Head of caudate nucleus (tissue), 42 donors: ENCODE measurements at regions not wholly inside any gene's neighbourhood (a gene's known extent, or its start where the extent isn't known, plus 50 kb on each side); places are given as distances from the start of the nearest gene placed in this dataset.
"Not testable (repeated sequence)": the region's sequence is repeated elsewhere in the genome, so short reads cannot be mapped to it uniquely, and the experiment has no call there.

Experiments
- DNase-seq, 42 donors: peaks; one replicate each; pipeline versions ENCODE4 v3.0.0 to v3.0.0-alpha.2; 2020 to 2021; ENCODE audit warnings: mixed read lengths in 7 of 42
- intact Hi-C: fragments of 100-400 bp; cut with DNase I; formaldehyde crosslinking; loops from one replicate; pipeline ENCODE4 v1.15.0; 2022

DNA sequence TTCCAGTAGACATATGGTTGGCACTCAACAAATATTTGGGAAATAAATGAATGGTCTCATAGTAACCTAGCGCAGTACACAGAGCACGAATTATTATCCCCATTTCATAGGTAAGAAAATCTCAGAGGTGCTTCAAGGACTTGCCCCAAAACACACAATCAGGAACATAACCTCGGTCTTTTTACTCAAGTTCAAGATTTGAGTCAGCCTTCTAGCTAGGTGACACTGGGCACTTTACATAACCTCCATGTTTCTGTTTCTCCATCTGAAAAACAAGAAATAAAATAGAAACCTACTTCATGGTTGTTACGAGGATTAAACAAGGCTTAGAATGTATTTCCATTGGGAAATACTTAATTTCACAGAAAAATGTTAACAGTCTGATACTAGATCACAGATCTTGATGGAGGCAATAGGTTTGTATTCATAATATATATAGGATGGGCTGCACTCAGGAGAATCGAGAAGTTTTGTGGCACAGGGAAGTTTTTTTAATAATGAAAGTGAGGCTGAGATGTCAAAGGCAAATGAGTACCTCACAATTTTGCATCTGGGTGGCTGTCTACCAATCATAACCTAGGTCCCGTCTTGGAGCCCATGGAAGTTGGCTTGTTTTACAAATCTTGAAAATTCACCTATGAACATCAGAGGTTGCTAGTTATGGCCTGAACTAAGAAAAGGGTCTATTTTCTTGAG is 147.4 kb upstream of the ZC3H12C start:
- intact Hi-C loops: loop anchor here (10.0 kb wide), 1 partner anchor 149 kb away; the partner anchor contains the start of gene ZC3H12C
- DNase-seq: no peak

DNA sequence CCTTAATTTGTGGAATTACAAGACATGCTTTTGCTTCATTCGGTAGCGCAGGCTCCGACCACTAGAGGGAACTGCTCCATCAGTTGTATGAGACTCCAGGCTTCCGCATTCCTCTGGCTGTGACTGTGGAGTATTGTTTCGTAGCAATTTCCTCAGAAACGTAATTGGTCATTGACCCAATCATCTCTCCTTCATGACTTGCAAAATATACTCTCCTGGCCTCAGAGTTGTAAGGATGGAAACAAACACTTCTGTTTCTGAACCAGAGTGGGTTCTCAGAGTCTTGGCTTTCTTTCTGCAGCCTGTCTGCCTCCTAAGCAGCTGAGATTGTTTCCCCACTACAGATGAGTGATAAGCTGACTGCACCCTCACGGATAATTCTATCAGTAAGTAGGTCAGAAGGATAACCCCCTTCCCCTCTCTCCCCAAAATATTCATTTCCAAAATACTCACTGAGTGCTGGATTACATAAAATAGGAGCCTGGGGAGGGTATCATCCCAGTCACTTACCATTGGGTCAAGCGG is 146.8 kb upstream of the ZC3H12C start:
- DNase-seq: peak; percentile 77 to 96 (median 89)

DNA sequence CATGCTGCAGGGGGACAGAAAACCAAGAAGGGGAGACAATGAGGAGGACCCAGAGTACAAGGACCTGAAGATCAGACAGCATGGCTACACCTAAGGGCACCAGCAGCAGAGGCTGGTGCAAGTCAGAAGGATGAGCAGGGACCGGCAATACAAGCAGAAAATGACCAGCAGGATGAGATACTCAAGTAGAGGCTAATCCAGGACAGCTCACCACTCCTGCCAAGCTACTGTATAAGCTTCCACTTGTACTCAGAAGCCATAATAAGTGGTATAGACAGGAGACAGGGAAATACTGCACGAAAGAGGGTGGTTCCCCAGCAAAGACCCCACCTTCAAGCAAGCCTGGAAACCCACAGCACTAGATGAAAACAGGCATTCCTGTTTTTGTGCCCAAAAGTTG is 138.7 kb upstream of the ZC3H12C start:
- intact Hi-C loops: loop anchor here (10.0 kb wide), 1 partner anchor 240 kb away; no protein-coding TSS in a partner anchor
- DNase-seq: no peak

More for the DNA sequence above, 146.8 kb upstream of the ZC3H12C start:
- intact Hi-C loops: loop anchor here (10.0 kb wide), 1 partner anchor 148 kb away; the partner anchor contains the start of gene ZC3H12C

DNA sequence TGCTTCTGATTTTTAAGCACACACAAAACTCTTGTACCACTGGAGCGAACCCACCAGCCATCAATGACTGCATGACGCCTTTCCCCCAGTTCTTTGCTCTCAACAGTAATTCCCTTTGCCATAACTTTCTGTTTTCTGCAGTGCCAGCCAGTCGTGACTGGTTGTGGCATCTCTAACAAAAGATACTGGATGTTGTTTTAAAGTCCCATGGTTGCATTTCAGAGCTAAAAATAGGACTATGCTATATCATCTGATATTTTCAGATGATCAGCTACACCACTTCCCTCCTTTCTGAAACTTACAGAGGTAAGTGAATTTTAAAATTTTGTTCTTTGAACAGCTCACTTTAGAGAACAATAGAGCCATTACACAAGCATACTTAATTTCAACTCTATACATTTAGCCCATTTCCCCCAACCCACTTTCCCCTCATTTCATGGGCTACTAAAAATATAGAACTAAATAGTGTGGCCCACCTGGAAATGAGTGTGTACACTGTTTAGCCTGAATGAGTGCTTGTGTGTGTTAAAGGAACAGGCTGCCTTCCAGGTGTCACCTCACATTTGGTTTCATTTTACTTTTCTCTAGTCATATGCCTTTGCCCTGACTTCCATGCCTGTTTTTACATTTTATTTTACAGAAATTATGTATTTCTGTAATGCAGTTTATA is 136.9 kb upstream of the ZC3H12C start:
- DNase-seq: no peak
- intact Hi-C loops: loop anchor here (10.0 kb wide), 1 partner anchor 239 kb away; no protein-coding TSS in a partner anchor

DNA sequence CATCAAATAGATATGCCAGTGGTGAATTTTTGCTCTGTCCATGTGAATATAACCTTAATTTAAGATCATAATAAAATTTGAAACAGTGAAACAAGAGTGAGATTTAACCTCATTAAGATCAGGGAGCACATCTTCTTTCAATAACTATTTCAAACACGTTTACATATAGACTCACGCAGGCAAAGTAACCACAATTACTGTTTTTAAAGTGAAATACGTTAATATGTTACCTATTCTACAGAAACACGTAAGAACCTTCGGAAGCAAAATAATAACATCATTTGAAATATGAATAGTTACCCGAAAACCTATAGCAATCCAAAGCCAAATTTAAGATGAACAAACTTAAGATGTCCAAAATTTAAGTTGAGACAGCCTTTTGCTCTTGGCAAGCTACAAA is 136.2 kb upstream of the ZC3H12C start:
- no peak for DNase-seq
- intact Hi-C loops: loop anchor here (10.0 kb wide), 1 partner anchor 238 kb away; no protein-coding TSS in a partner anchor

DNA sequence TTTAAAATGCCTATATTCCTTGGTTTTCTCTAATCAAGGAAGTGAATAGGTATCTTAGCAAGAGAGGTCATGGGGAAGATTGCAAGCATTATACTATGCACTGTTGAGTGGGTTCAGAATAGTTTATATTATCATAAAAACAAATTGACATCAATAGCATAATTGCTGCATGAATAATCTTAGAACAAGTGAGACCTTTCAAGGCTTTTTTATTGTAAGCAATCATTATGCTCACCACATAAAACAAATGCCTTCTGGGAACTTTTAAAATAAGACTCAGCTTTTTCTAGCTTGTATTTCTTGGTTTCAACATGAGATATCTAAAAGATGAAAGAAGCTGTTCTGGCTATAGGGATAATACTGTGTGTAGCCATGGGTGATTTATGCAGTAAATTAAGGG is 135.6 kb upstream of the ZC3H12C start:
- no peak for DNase-seq
- intact Hi-C loops: loop anchor here (10.0 kb wide), 1 partner anchor 237 kb away; no protein-coding TSS in a partner anchor

DNA sequence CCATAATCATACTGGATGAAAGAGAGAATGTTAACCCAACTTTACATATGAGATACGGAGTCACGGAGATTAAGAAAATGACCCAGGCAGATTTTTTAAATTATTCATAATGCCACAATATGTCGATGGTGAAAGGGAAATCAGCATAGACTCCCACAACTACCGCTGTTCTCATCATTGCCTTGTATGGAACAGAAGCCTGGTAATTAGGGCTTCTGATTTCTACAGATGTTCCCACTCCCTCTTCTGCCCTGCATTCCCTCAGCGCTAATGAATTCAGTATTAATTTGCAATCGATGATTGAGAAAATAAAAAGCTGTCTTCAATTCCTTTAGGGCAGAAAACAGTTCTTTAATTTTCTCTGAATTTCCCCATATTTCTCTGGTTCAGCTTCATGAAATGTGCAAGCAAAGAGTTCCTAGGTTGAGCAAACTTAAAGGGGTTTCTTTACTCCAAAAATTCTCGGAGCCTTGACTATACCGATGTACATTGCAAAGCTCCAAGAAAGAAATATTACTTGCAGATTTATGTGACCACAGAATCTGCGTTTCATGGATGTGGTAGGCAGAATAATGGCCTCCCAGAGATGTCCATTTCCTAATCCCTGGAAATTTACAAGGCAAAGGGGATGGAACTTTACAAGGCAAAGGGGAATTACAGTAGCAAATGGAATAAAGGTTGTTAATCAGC is 134.9 kb upstream of the ZC3H12C start:
- DNase-seq: peak in 1 of 42 donors; percentile 18
- intact Hi-C loops: loop anchor here (10.0 kb wide), 1 partner anchor 237 kb away; no protein-coding TSS in a partner anchor

DNA sequence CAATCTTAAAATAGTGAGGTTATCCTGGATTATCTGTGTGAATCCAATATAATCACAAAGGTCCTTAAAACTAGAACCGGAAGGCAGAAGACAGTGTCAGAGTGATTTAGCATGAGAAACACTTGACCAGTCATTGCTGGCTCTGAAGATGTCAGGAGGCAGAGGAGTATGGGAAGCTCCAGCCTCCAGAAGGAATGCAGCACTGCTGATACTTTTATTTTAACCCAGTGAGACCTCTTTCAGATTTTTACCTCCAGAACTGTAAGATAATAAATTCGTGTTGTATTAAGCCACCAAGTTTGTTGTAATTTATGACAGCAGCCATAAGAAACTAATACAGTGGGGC is 134.4 kb upstream of the ZC3H12C start:
- intact Hi-C loops: loop anchor here (10.0 kb wide), 1 partner anchor 236 kb away; no protein-coding TSS in a partner anchor
- no peak for DNase-seq

DNA sequence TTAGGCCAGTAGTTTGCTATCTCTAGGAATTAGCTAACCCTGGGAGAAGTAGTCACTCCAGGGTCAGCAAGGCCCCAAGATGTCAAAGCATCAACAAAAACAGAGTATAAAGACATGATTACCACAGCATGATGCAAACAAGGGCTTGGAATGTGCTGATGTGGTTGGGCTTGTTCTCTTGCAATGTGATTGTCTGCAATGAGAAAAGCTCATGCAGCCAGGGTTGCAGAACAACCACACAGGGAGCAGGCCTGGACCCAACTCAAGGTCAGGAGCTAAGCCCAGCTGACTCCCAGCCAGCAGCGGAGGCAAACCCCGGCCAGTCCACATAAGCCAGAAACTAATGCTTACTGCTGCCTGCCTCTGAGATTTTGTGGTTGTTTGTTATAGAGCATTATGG is 132.4 kb upstream of the ZC3H12C start:
- DNase-seq: peak in 16 of 42 donors; percentile 14 to 57 (median 37)
- intact Hi-C loops: no loop called here

DNA sequence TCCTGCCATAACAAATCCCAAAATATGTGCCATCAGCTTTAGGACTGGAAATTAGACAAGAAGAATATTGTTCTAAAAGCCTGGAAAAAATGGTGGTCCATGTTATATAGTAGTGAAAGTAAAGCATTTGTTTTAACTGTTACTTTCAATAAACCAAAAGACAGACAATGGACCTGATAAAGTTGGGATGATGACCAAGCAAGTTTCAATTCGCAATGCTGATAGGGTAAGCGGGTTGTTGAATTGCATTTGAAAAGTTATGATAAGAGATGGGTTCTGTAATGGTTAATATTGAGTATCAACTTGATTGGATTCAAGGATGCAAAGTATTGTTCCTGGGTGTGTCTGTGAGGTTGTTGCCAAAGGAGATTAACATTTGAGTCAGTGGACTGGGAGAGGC is 131.9 kb upstream of the ZC3H12C start:
- DNase-seq: no peak
- intact Hi-C loops: no loop called here

DNA sequence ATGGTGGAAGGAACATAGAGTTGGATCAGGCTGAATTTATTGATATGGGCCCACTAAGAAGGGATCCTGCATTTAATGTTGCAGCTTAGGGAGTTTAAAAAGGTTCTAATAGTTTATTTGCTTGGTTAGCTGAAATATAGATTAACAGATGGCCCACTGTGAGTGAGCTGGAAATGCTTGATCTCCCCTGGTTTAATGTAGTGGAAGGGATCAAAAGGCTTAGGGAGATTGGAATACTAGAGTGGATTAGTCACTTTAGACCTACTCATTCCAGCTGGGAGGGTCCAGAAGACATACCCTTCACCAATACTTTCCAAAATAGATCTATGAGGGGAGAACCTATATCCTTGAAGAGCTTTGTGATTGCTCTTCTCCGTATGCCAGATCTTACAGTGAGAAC is 130.1 kb upstream of the ZC3H12C start:
- no peak for DNase-seq
- intact Hi-C loops: no loop called here

DNA sequence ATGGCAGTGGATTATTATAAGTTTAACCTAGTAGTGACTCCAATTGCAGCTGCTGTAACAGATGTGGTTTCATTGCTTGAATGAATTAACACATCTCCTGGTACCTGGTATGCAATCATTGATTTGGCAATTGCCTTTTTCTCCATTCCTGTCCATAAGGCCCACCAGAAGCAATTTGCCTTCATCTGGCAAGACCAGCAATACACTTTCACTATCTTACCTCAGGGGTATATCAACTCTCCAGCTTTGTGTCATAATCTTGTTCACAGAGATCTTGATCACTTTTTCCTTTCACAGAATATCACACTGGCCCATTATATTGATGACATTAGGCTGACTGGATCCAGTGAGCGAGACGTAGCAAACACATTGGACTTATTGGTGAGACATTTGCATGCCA is 128.7 kb upstream of the ZC3H12C start:
- no peak for DNase-seq
- intact Hi-C loops: no loop called here

DNA sequence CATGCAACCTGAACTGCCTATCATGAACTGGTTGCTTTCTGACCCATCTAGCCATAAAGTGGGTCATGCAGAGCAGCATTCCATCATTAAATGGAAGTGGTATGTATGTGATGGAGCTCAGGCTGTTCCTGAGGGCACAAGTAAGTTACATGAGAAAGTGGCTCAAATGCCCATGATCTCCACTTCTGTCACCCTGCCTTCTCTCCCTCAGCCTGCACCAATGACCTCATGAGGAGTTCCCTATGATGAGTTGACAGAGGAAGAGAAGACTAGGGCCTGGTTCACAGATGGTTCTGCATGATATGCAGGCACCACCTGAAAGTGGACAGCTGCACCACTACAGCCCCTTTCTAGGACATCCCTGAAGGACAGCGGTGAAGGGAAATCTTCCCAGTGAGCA is 127.7 kb upstream of the ZC3H12C start:
- DNase-seq, intact Hi-C loops: not testable (repeated sequence)

DNA sequence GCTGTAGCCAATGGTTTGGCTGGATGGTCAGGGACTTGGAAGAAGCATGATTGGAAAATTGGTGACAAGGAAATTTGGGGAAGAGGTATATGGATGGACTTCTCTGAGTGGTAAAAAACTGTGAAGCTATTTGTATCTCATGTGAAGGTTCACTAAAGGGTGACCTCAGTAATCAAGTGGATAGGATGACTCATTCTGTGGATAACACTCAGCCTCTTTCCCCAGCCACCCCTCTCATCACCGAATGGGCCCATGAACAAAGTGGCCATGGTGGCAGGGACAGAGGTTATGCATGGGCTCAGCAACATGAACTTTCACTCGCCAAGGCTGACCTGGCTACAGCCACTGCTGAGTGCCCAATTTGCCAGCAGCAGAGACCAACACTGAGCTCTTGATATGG is 127.3 kb upstream of the ZC3H12C start:
- intact Hi-C loops, DNase-seq: not testable (repeated sequence)

DNA sequence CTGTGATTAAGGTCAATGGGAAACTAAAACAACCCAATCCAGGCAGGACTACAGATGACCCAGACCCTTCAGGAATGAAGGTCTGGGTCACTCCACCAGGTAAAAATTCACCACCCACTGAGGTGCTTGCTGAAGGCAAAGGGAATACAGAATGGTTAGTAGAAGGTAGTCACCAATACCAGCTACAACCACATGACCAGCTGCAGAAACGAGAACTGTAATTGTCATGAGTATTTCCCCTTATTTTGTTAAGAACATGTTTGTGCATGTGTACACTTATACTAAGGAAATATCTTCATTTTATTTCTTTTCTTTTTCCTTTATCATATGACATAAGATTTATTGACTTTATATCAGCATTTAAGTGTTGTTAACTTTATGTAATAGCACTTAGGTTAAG is 126.1 kb upstream of the ZC3H12C start:
- intact Hi-C loops, DNase-seq: not testable (repeated sequence)

DNA sequence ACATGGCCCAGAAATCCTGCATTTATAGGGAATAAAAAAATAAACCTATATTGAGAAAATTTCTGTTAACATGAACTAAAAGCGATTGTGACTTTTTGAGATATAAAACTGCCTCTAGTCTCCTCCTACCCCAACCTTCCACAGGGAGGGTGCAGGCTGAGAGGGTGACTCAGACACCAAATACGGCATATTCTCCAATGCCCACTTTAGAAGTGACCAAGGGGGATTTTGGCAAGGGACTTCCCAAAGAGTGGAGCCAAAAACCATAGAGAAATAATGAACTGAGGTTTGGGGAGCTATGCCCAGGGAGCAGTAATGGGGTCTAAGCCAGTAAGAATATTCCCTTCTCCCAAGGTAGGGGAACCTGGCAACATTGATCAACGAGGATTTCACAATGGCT is 124.9 kb upstream of the ZC3H12C start:
- intact Hi-C loops: no loop called here

DNA sequence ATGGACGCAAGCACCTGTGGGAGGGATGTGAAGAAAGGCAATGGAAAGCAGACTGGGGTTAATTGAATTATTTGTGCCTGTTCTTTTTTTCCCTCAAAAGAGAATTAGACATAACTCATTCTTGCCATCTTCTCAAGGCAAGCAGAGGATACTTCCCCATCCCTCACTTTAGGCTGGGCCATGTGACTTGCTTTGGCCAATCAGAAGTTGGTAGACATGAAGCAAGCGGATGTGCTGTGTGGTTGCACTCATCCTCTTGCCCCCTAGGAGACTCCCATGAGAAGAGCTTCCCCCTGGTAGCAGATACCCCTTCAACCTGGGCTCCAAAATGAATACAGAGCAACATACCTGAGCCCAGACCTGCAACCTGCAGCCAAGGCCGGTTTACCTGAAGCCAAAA is 124.4 kb upstream of the ZC3H12C start:
- no peak for DNase-seq

More for the DNA sequence above, 124.9 kb upstream of the ZC3H12C start:
- no peak for DNase-seq

DNA sequence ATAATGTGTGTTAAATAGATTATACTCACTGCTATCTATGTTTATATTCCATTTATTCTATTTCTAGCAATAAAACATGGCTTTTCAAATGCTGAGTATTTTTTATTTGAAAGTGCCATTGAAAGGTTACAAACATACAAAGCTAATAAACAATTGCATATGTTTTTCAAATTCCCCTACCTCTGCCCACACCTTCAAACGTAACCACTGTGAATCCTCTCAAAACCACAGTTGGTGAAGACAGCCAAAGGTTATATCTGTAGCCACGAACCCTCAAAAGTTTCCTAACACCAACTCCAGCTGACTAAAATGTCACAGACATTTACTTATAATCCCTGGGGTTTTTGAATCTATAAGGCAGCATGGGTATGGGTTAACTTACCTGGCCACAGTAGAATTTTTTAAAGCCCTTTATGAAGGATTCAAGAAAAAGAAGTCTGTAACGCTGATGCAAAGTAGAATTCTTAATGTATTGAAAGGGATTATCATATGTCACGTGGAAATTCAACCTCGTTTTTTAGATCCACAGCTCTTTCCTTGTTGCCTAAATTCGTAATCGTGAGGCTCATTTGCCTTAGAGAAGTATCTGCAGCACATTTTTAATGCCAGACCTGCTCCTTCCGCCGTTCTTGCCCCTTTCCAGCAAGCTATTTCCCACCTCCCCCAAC is 122.5 kb upstream of the ZC3H12C start:
- intact Hi-C loops: no loop called here
- DNase-seq: no peak

More for the DNA sequence above, 124.4 kb upstream of the ZC3H12C start:
- intact Hi-C loops: no loop called here

DNA sequence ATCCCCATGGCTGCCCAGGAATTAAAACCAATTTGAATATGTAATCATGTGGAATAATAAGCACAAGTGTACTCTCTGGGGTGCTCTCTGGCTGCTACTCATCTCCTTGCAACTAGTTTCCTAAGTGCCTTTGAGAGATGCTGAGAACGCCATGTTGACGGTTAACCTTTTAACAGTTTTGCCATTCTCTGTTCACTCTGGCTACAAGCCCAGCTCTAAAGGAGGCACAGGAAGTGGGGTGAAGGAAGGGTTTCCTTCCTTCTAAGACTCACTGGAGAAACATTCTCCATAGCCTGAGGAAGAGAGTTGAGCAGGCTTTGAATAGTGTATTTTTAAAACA is 122.0 kb upstream of the ZC3H12C start:
- peak in 15 of 42 donors; percentile 7 to 47 (median 23) for DNase-seq
- intact Hi-C loops: no loop called here
